ENCODE measurements at regions not wholly inside any gene's neighbourhood (a gene's known extent, or its start where the extent isn't known, plus 50 kb on each side); places are given as distances from the start of the nearest gene placed in this dataset.

- peaks cover 18% of the 10 kb centered on the region for H3K9me3 Mint-ChIP-seq (ENCODE audit: insufficient read depth)
- Histone ChIP-seq H3K27ac (ENCODE audit: low read length in 2 of 2) (no peak overlapping the region), H3K4me2 (replicated peaks; ENCODE audit: low read depth, low read length, poor library complexity, severe bottlenecking) (no peak overlapping the region), H3K4me1 (ENCODE audit: control insufficient read depth in 2 of 2, insufficient read depth in 2 of 2, low read length in 2 of 2) (no peaks in the 10 kb centered on the region), H3K36me3 (replicated peaks in 1 of 2; ENCODE audit: control extremely low read depth in 1 of 2, control insufficient read depth in 1 of 2, extremely low read depth in 1 of 2, insufficient read depth in 2 of 2, low read length in 1 of 2) (no peaks in the 10 kb centered on the region), H3K9me3 (ENCODE audit: control extremely low read depth in 1 of 3, control insufficient read depth in 2 of 3, insufficient read depth in 1 of 3, low read length in 2 of 3) (peaks cover 0 to 20% (median 12%) of the 10 kb centered on the region in 3 donors), H2AFZ (ENCODE audit: insufficient read depth, low read depth, low read length, poor library complexity, severe bottlenecking) (no peak overlapping the region), H4K20me1 (ENCODE audit: control insufficient read depth, insufficient read depth, low read length, poor library complexity, severe bottlenecking) (no peaks in the 10 kb centered on the region), H3K79me2 (ENCODE audit: control insufficient read depth, insufficient read depth, low read length) (no peaks in the 10 kb centered on the region), H3K4me3 (ENCODE audit: control extremely low read depth in 1 of 5, extremely low read depth in 1 of 5, insufficient read depth in 1 of 5, low read depth in 2 of 5, low read length in 4 of 5) (no peak overlapping the region), H3K27me3 (replicated peaks in 1 of 4; ENCODE audit: control extremely low read depth in 1 of 4, control insufficient read depth in 3 of 4, insufficient read depth in 4 of 4, low read length in 3 of 4) (no peaks in the 10 kb centered on the region), H3K9ac (ENCODE audit: low read length) (no peak overlapping the region)
- peaks cover 4% of the 10 kb centered on the region for H3K27me3 Mint-ChIP-seq
- no peak overlapping the region for H3K27ac Mint-ChIP-seq
- POLR2A ChIA-PET, result no interaction called here
- DNase-seq, result no peak
- no peak overlapping the region for H3K4me3 Mint-ChIP-seq
- intact Hi-C loops (cut with micrococcal nuclease), result no loop called here
- H3K4me1 Mint-ChIP-seq, result no peaks in the 10 kb centered on the region
- TF ChIP-seq EZH2 (IDR thresholded peaks at IDR 0.05; ENCODE audit: borderline replicate concordance, insufficient read depth, low read depth, low read length, poor library complexity, severe bottlenecking), result no peak
- TF ChIP-seq, protein P1, sequence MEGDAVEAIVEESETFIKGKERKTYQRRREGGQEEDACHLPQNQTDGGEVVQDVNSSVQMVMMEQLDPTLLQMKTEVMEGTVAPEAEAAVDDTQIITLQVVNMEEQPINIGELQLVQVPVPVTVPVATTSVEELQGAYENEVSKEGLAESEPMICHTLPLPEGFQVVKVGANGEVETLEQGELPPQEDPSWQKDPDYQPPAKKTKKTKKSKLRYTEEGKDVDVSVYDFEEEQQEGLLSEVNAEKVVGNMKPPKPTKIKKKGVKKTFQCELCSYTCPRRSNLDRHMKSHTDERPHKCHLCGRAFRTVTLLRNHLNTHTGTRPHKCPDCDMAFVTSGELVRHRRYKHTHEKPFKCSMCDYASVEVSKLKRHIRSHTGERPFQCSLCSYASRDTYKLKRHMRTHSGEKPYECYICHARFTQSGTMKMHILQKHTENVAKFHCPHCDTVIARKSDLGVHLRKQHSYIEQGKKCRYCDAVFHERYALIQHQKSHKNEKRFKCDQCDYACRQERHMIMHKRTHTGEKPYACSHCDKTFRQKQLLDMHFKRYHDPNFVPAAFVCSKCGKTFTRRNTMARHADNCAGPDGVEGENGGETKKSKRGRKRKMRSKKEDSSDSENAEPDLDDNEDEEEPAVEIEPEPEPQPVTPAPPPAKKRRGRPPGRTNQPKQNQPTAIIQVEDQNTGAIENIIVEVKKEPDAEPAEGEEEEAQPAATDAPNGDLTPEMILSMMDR (IDR thresholded peaks at IDR 0.05), result no peak
- CTCF ChIA-PET, result interaction anchor here (0.8 kb wide), 1 partner anchor 231 kb away, joined by 3 read pairs; no protein-coding TSS in a partner anchor
- ATAC-seq (ENCODE audit: low read depth), result no peak
Measured at GRCh38 chr2:17079262-17079661, 413.6 kb upstream of the CYRIA start.

DNA sequence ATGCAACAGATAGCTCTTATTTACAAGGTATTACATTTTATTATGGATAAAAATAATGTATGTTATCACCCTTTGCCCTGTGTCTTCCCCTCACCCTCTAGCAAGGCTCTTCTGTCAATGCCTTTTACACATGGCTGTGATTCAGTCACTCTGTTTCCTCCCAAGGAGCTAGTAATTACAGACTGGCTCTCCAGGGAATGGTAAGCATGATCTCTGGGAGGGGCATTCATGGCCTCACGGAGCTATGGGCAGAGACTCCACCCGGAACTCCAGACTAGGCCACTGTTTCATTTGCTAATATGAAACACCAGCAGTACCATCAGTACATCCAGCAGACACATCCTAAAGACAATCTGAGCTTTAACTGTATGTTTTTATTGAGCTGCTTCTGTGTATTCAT is 410.9 kb upstream of the CYRIA start:
- no peak overlapping the region for H3K9ac ChIP-seq (ENCODE audit: low read length)
- POLR2A ChIA-PET, result no interaction called here
- no peaks in the 10 kb centered on the region for H3K36me3 ChIP-seq (replicated peaks in 1 of 2; ENCODE audit: control extremely low read depth in 1 of 2, control insufficient read depth in 1 of 2, extremely low read depth in 1 of 2, insufficient read depth in 2 of 2, low read length in 1 of 2)
- CTCF ChIA-PET, result no interaction called here
- no CpG with 5 or more reads among the region's 2 CpGs for WGBS (ENCODE audit: insufficient coverage)
- H3K27me3 ChIP-seq (replicated peaks in 1 of 4; ENCODE audit: control extremely low read depth in 1 of 4, control insufficient read depth in 3 of 4, insufficient read depth in 4 of 4, low read length in 3 of 4), result no peaks in the 10 kb centered on the region
- Mint-ChIP-seq H3K27ac (no peak overlapping the region), H3K9me3 (ENCODE audit: insufficient read depth) (peaks cover 18% of the 10 kb centered on the region), H3K4me1 (no peaks in the 10 kb centered on the region), H3K27me3 (peaks cover 3% of the 10 kb centered on the region), H3K4me3 (no peak overlapping the region)
- no peak for ATAC-seq (ENCODE audit: low read depth)
- no peaks in the 10 kb centered on the region for H3K4me1 ChIP-seq (ENCODE audit: control insufficient read depth in 2 of 2, insufficient read depth in 2 of 2, low read length in 2 of 2)
- no peak overlapping the region for H3K27ac ChIP-seq (ENCODE audit: low read length in 2 of 2)
- intact Hi-C loops (cut with micrococcal nuclease), result no loop called here
- H3K9me3 ChIP-seq (ENCODE audit: control extremely low read depth in 1 of 3, control insufficient read depth in 2 of 3, insufficient read depth in 1 of 3, low read length in 2 of 3), result peaks cover 0 to 20% (median 12%) of the 10 kb centered on the region in 3 donors
- no peak overlapping the region for H3K4me3 ChIP-seq (ENCODE audit: control extremely low read depth in 1 of 5, extremely low read depth in 1 of 5, insufficient read depth in 1 of 5, low read depth in 2 of 5, low read length in 4 of 5)
- no peak overlapping the region for H3K4me2 ChIP-seq (replicated peaks; ENCODE audit: low read depth, low read length, poor library complexity, severe bottlenecking)
- no peaks in the 10 kb centered on the region for H4K20me1 ChIP-seq (ENCODE audit: control insufficient read depth, insufficient read depth, low read length, poor library complexity, severe bottlenecking)
- H2AFZ ChIP-seq (ENCODE audit: insufficient read depth, low read depth, low read length, poor library complexity, severe bottlenecking), result no peak overlapping the region
- TF ChIP-seq, protein P1 (IDR thresholded peaks at IDR 0.05), result no peak
- no peak for TF ChIP-seq EZH2 (IDR thresholded peaks at IDR 0.05; ENCODE audit: borderline replicate concordance, insufficient read depth, low read depth, low read length, poor library complexity, severe bottlenecking)
- no peaks in the 10 kb centered on the region for H3K79me2 ChIP-seq (ENCODE audit: control insufficient read depth, insufficient read depth, low read length)
- no peak for DNase-seq
